Forelimb muscle (tissue), 1 donor: ENCODE measurements at regions not wholly inside any gene's neighbourhood (a gene's known extent, or its start where the extent isn't known, plus 50 kb on each side); places are given as distances from the start of the nearest gene placed in this dataset.

Source experiments
- DNase-seq: peaks from one replicate; pipeline ENCODE4 v3.0.0-alpha.2; 2013; ENCODE audit warnings: low read depth

- no peak for DNase-seq
Measured at GRCh38 chr11:32039149-32039548, 51.7 kb upstream of the RCN1 start.

DNA sequence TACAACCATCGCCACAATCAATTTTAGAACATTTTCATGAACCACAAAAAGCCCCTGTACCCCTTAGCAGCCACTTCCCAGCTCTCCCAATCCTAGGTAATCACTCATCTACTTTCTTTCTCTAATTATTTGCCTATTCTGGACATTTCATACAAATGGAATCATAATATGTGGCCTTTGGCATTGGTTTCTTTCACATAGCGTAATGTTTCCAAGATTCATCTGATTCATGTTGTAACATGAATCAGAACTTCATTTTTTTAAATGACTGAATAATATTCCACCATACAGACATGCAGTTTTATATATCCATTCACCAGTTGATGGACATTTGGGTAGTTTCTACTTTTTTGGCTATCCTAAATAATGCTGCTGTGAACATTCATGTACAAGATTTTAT, 56.2 kb upstream of the RCN1 start:
- no peak for DNase-seq

- DNase-seq, result no peak
Measured at GRCh38 chr11:32034149-32034548, 56.7 kb upstream of the RCN1 start.

DNA sequence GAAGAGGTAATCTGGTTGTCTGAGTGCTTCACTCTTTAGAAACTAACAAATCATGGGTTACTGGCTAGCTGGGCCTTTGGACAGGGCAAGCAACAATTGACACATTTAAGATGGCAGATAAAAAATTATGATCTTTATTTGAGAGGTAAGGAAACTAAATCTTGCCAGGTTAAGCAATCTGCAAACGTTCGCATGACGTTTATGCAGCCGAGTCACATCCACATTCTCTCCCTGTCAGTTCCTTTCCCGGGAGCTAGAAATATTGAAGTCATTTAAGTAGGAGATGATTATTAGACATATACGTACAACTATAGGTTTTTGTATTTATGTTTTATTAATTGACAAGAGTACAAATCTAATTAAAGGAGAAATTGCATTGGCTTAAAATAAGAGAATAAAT, 57.4 kb upstream of the RCN1 start:
- DNase-seq, result no peak

- DNase-seq, result no peak
Measured at GRCh38 chr11:32033067-32033466, 57.8 kb upstream of the RCN1 start.

DNA sequence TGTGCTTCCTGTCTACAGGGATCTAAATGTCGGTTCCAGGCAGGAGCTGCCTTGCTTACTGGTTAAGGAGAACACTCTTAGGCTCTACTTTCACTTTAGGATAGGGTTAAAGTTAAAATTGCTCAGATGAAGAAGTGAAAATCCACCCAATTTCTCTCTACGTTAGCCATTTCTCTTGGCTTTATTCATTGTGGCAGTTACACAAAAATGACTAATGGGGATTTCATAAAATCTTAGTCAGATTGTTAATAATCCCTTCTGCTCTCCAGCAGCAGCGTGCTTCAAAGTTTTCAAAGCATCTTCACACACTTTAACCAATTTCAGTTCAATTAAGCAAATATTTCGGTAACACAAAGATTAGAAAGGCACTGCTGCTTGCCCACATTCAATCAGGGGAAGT, 58.4 kb upstream of the RCN1 start:
- DNase-seq, result no peak

GRCh38 chr11:32032052-32032451, 58.8 kb upstream of the RCN1 start:
- DNase-seq, result no peak

GRCh38 chr11:32030875-32031503, 59.9 kb upstream of the RCN1 start:
- no peak for DNase-seq

DNA sequence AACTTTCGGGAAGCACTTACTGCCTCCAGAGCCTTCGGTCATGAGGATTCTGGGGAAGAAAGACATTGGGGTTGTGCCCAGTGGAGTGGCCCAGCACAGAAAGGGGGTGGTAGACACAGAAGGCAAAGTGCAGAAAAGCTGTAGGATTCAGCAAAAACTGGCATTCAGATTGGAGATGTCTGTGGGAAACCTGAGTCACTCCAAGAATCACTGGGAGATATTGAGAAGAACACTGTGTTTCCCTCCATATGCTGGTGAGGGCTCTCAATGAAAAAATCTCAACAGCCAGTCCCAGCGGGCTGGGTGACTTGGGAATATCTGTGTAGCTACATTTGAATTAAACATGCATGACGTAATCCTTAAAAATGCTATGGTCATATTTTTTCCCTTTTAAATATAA, 61.2 kb upstream of the RCN1 start:
- no peak for DNase-seq

DNA sequence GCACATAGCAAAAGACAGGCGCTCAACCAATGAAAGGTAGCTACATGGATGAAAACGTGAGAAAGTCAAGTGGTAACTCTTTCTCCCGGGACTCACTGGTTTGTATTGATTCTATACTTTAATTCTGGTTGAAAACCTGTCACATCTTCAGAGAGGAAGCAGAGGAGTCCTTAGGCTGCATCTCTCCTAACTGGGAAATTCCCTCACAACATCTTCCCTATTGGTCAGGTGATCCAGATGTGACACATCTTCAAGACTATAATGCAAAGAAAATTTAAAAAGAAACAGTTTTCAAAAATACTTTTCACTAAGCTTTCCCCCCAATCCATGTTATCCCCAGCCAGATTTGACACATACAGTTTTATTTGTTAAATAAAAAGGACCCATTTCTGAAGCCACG, 62.7 kb upstream of the RCN1 start:
- DNase-seq, result no peak

GRCh38 chr11:32026766-32027165, 64.1 kb upstream of the RCN1 start:
- no peak for DNase-seq

DNA sequence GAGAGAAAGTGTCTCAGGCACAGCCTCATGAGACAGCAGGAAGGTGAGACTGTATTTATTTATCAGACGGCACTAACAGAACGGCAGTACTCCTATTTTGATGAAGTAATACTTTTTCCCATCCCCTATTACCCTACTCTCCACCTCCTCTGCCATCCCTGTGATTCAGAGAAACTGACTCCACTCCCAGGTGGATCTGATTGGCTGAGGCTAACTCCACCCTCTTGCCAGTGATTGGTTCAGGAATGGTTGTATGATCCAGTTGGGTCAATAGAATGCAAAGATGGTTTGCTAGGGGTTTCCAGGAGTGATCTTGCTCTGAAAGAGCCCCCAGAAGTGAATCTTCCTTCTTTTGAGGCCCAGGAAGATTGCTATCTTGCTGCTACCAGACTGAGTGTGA, 65.9 kb upstream of the RCN1 start:
- DNase-seq, result no peak

GRCh38 chr11:32023370-32024305, 67.2 kb upstream of the RCN1 start:
- DNase-seq, result no peak

- no peak for DNase-seq
Measured at GRCh38 chr11:32018672-32019071, 72.2 kb upstream of the RCN1 start.

- DNase-seq, result no peak
Measured at GRCh38 chr11:32016111-32016510, 74.8 kb upstream of the RCN1 start.

GRCh38 chr11:32015427-32015826, 75.4 kb upstream of the RCN1 start:
- DNase-seq, result no peak

DNA sequence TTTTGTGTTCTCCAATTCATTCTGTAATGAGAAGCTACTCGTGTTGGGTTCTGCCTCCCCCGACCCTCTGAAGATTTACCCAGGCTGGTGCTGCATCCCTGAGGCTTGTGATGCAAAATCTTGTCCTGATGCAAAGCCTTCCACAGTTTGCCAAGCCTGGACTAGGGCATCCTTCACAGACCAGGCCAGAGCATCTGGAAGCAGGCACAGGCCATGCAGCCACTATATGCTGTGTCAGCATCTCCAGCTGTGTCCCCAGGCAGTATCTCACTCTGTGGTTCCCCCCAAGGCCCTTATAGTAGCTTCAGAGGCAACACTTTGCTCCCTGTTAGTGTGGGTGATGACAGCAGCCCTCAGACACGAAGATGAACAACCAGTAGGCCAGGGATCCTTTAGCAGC, 77.3 kb upstream of the RCN1 start:
- DNase-seq, result no peak

DNA sequence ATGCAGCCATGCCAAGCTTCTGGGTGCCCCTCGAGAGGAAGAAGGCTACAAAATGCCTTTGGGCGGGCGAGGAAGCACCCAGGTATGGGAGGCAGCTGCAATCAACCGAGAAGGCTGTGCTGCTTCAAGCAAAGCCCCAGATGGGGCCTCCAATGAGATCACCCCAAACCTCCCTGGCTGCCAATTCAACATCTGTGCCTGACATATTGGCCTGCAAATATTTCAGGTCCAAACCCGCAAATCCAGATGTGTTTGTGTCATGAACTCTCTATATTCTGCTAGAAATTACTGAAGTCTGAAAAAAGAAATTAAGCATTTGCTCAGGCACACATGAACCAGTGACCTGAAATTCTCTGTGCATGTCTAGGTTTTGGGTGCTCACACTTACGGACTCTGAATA, 78.8 kb upstream of the RCN1 start:
- peak; percentile 28 for DNase-seq

GRCh38 chr11:32008880-32009551, 81.9 kb upstream of the RCN1 start:
- DNase-seq, result no peak

GRCh38 chr11:32006799-32007388, 84.0 kb upstream of the RCN1 start:
- DNase-seq, result no peak

DNA sequence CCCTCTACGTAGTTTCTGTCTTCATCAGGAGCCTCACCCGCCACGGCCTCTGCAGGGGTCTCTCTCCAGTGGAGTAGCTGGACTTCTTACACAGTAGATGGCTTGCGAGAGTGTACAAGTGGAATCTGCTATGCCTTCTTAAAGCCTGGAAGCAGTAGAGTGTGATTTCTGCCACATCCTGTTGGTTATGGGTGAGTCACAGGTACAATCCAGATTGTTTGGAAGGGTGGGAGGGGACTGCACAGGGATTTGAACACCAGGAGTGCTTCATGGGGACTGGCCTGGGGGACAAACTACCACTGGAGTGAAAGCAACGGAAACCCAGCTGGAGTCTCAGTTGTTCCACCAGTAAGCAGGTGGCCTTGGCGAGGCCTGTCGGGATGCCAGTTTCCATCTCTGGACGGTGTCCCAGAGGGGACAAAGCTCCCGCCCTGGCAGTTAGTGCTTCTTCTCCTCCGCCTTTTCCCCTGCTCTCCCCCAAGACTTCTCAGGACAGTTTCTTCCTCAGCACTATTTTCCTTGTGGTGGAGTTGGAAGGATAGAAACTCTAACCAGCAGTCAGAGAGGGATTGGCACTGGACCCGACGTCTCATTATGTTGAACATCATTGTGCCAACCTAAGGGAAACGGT, 85.0 kb upstream of the RCN1 start:
- no peak for DNase-seq

DNA sequence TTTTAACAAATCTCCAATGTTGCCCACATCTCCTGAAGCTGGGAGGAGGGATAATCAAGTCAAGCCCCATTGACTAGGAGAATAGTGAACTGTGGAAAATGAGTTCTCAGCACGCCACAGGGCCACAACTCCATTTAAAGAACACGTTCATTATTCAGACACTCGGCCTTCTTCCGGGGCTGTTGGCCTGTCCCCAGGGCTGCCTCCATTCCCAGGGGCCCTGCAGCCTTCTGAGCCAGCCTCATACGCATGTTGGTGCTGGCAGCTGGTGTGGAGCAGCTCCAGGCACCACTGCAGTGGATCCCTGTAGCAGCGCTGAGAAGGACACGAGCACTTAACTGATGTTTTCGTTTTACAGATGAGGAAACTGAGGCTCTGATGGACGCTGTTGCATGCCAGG, 87.5 kb upstream of the RCN1 start:
- no peak for DNase-seq
